NOMO-1 treated with DMSO at 0.1 percent for 48 hours (cell line): ENCODE measurements at regions not wholly inside any gene's neighbourhood (a gene's known extent, or its start where the extent isn't known, plus 50 kb on each side); places are given as distances from the start of the nearest gene placed in this dataset.

Experiments used
- DNase-seq: peaks from one replicate; lab custom pipeline; 2025; ENCODE audit not compliant: unreplicated experiment; lab: John Stamatoyannopoulos, UW

- DNase-seq, result no peak
These were observed 112.4 kb upstream of the APC start for GRCh38 chr5:112625246-112625645.

DNA sequence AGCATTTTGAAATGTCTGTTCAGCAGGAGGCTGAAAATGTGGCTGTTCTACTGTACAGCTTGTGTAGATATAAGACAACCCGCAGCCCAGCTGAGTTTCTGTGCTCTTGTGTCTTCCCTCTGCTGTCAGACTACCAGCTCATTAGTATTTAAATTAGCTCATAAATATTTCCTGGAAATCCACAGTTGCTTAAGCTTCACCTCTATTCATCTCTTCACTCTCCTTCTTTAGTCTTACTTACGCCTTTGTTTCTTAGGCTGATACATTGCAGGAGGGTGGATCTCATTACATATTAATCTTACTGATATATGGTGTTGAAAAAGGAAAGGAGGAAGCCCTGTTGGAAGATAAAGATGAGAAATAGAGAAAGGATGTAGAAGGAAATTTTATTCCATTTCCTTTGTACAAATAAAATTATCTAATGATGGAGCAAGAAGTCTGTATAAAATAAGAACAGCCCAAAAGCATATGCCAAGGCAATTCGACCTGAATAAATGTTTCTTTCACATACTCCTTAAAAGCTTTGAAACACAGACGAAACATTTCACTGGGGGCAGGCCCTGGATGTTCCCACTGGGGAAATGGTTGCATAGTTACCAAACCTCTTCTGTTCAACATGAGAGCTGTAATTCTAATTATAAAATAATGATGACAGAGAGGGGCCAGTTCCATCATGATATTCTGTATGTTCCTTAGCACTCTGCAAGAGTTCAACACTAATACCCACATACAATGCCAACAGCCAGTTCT is 111.8 kb upstream of the APC start:
- DNase-seq, result no peak

DNA sequence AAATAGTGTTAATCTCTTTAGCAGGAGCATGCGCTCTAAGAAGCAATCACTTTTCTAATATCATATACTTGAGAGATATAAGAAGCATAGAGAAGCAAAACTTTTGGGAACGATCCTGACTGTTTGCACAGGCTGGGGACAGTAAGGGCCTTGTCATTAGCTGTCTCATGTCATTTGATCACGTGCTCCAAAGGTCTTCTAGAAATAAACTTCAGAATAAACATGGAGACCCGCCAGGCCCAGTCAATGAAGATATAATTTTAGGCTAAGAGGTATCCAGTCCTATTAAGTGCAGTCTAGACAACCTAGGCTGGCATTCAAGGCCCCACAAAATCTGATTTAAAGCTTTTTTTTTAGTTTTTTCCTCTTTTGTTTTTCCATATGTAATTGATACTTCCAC is 111.0 kb upstream of the APC start:
- DNase-seq, result no peak

DNA sequence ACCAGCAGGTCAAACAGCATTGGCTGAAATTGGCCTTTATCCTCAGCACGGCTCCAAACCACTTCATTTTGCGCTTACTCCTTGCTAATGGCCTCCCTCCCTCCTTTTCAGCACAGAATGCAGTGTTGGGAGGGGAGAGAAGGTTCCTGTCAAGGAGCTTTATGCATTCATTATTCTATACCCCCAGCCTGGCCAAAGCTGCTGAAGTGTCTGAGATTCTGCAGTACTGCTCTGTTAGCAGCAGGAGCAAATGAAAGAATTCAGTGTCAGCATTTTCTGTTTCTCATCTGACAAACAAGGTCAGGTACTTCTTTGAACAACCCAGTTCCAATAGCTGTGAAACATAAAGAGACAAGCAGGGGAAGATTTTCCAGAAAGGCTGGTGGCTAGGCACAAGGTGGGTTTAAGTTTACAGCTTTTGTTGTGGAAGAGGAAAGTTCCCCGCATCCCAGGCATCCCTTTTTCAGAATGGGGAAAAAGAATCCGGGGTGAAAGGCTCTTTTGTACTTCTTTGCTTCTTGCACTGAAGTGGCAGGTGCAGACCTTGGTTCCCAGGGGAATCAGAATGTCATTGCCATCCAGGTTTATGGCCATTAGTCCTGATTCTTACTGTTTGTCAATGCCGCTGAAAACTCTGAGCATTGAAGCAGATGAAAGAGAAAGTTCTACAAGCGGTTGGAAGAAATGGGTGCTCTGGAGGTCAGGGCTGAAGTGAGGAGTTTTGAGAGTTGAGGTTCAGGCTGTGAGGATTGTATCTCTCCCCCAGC is 109.3 kb upstream of the APC start:
- no peak for DNase-seq

DNA sequence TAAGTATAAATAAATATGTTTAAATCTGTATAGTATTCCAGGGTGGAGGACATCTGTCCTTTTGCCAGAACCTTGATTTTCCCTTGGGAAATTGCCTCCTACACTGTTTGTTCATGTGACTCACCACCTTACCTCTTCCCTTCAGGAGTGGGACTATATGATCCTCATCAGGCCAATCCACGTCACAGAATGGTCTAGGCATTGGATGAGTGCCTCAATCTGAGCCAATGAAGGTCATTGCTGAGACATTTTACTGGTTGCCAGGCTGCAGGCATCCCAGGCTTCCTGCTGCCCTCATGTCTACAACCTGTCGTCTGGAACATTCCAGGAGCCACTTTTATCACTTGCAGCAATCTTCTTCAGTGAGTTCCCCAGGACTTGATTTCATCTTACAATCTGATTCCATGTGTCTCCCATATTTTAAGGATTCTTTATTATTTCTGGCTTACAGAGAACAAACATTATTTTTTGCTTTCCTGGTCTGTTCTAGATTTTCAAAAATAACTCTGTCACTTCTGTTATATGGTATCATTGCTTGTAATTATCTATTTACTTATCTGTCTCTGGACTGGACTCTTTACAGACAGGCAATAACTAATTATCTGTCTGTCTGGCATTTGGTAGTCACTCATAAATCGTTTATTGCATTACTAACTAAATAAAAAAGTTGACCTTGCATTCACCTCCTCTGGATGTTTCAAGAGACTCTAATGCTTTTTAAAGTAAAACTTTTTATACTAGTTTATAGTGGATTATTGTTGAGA is 107.3 kb upstream of the APC start:
- no peak for DNase-seq

DNA sequence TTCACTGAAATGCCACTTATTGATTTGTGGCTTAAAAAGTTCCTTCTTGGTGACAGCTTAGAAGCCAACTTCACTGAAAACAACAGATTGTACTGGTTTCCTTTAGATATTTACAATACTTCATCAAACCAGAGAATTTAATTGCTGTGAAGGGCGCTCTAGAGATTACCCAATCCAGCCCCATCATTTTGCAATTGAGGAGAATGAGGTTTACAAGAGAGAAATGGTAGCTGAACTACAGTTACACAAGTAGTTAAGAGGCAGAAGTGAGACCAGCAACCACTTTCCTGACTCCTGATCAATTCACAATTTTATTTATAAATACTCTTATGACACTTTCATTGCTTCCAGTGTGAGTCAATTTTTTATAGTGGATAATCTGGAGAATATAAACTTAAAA is 103.5 kb upstream of the APC start:
- peak; percentile 87 for DNase-seq

GRCh38 chr5:112634796-112635195 is 102.9 kb upstream of the APC start:
- no peak for DNase-seq

DNA sequence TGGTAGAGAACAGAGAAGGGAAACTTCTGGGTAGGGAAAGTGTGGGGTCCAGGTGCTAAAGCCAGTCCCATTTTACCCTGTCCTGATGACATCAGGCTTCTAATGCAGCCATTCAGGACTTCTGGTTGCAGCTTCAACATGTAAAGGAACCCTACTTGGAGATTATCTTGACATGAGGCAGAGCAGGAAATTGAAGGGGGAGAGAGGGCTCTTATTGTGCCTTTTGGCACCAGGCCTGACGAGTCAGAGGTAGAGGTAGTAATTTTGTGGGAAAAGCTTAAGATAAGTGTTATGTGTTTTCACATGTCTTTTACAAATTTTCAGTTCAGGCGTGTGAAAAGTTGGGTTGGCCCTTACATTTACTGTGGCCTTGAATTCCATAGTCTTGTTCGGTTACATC is 102.4 kb upstream of the APC start:
- no peak for DNase-seq

- DNase-seq, result no peak
These were observed 101.6 kb upstream of the APC start for GRCh38 chr5:112635771-112636731.

DNA sequence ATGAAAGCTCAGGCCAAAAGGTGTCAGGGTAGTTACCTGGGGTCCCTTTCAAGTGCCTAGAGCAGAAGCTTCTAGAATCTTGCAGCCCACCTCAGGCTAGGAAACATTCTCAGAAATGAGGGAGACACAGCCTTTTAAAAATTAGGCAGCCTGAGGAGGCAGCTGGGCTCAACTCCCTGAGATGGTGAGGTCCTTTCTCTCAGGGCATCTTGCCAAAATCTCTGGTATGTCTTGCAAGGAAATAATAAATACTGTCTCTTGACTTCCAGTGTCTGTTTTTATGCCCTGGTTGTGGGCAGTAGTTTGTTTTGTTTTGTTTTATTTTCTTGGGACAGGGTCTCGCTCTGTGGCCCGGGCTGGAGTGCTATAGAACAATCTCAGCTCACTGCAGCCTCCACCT is 100.9 kb upstream of the APC start:
- no peak for DNase-seq

DNA sequence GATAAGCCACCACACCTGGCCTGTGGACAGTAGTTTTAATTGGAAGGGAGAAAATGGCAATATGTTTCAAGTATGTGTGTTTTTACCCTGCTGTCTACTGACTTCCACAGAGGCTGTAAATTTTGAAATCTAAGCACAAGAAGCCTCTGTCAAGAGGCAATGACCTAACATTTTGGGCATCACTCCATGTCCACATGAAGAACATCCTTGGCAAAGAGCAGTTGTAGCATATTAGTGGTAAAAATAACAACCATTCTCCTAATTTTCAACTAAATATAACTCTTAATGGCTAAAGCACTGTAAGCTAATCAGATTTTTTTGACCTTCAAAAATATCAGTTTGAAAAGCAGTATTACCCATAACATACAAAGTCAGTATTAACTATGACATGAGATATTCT is 100.3 kb upstream of the APC start:
- no peak for DNase-seq

DNA sequence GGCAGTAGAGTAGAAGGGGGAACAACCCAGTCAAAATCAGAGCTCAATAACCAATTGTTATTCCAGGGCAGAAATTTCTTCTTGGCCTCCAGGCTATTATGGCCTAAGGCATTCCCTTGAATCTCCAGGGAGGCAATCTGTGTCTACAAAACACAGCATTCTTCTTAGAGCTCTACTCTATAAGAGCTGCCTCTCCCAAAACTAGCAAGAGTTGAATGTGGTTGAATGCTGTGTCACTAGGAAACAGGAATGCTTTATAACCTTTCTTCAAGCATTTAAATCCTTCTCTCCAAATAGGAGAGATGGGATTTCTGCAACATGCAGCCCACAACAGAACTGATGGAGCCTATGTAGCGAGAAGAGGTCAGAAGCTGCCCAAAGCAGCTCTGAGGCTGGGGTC is 97.1 kb upstream of the APC start:
- no peak for DNase-seq

GRCh38 chr5:112641515-112642110 is 96.1 kb upstream of the APC start:
- no peak for DNase-seq

DNA sequence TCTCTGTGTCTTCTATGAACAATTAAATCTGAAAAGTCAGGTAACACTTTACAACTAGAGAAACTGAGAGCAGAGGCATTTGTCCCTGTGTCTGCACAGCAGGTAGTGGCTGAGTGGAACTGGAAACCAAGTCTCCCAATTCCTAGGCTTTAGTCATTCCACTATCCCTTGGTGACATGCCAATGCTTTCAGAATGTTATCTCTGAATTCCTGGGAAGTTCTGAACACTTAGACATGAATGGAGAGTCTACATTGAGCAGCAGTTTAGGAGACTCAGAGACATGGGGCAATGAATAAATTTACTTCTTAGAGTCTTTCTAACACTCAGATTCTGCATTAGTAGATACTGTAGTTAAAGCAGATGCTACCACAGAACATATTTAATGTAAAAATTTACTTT is 94.8 kb upstream of the APC start:
- no peak for DNase-seq

- DNase-seq, result no peak
These were observed 94.2 kb upstream of the APC start for GRCh38 chr5:112643339-112643971.

DNA sequence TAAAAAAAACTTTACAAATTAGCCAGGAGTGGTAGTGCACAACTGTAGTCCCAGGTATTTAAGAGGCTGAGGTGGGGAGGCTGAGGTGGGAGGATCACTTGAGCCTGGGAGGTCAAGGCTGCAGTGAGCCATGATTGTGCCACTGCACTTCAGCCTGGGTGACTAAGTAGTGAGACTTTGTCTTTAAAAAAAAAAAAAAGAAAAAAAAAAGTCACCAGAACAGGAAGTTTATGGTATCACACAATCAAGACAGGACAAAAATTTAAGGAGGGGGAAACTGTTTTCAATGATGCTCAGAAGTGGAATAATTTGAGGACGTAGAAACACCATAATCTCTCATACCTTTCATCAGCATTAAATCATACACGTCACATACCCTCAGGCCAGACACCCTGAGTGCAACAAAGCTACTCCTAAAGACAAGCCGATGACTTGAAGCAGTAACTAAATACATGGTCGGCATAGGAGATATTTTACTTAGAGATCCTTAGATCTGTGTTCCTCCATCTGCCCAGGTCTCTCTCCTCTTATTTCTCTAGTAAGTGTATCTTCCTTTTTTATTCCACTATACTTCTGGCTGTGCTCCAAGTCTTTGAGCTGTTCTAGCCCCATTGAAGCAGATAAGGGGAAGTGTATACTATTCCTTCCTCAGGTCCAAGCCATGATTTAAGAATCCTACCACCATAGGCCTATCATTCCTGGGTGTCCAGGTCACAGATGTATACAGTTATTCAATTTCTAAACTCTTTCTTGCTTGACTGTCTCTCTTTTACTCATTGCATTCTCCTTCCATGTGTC is 91.3 kb upstream of the APC start:
- DNase-seq, result peak; percentile 63

- DNase-seq, result no peak
These were observed 90.3 kb upstream of the APC start for GRCh38 chr5:112647428-112647827.

DNA sequence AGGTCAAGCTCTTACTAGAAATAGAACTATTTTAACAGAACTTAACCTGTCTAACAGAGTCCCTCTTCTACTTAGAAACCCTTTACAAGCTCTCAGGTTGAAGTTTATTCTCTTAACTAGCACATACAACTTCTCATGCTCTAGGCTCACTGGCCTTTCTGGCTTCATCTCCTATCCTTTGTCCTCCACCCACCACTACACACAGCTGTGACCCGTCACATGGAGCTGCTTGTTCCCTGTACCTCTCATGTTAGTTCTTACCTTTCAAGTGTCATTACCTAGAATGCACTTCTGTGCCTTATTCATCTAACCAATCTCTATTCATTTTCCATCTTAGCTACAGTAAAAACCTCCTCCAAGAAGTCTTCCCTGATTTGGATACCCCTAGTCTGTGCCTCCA is 89.4 kb upstream of the APC start:
- DNase-seq, result no peak

GRCh38 chr5:112649882-112650281 is 87.8 kb upstream of the APC start:
- peak; percentile 37 for DNase-seq
